ENCODE measurements at regions not wholly inside any gene's neighbourhood (a gene's known extent, or its start where the extent isn't known, plus 50 kb on each side); places are given as distances from the start of the nearest gene placed in this dataset.

DNA sequence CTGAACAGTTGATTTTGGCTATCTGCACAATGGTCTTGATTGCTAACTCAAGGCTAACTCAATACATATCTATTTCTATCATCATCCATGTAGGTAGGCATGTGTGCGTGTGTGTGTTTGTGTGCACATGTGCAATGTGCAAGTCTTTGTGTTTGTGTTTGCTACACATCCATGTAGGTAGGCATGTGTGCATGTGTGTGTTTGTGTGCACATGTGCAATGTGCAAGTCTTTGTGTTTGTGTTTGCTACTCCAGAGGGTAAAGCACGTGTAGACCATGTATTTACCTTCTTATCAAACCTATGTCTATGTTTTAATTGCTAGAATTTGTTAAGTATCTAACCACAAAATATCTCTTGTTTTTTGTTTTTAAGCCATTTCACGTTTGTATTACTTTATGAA is 962.6 kb downstream of the LRFN5 start:
- Histone ChIP-seq H3K4me3 (replicated peaks in 1 of 3; ENCODE audit: insufficient read depth in 1 of 3, low read depth in 2 of 3, low read length in 3 of 3) (no peak overlapping the region), H3K4me1 (ENCODE audit: insufficient read depth, low read length) (no peaks in the 10 kb centered on the region), H4K20me1 (ENCODE audit: insufficient read depth, low read length) (no peaks in the 10 kb centered on the region), H3K9ac (ENCODE audit: insufficient read depth, low read depth, low read length) (no peak overlapping the region), H3K9me3 (ENCODE audit: low read length) (peaks cover 86% of the 10 kb centered on the region), H3K27me3 (ENCODE audit: control insufficient read depth in 1 of 2, insufficient read depth in 2 of 2, low read length in 2 of 2) (no peaks in the 10 kb centered on the region), H3K79me2 (ENCODE audit: insufficient read depth, low read length) (no peaks in the 10 kb centered on the region), H3K36me3 (replicated peaks in 1 of 2; ENCODE audit: control insufficient read depth in 1 of 2, insufficient read depth in 2 of 2, low read length in 2 of 2) (no peaks in the 10 kb centered on the region), H3K27ac (ENCODE audit: extremely low read length, insufficient read depth, low read length) (no peak overlapping the region), H3K4me2 (ENCODE audit: low read depth, low read length) (no peak overlapping the region), H2AFZ (ENCODE audit: low read length) (no peak overlapping the region)
- 4% methylated on average over 3 of the region's 3 CpGs for WGBS (ENCODE audit: low lambda C conversion rate)
- in situ Hi-C loops (cut with HindIII; ENCODE audit: extremely low pct_ligation_motif_present, low pct_unique_long_range_greater_than_20kb) (no loop called here), intact Hi-C loops (cut with micrococcal nuclease; ENCODE audit: unreplicated experiment) (no loop called here)
- CTCF ChIA-PET (ENCODE audit: low intra/inter-chr PET ratio, low total read pairs), result no interaction called here
- POLR2A ChIA-PET, result no interaction called here
- DNase-seq (ENCODE audit: low spot score), result no peak
- FAIRE-seq, result no peak
- BruUV-seq (replicated peaks), result no TSS peak
- TF ChIP-seq, protein P1, sequence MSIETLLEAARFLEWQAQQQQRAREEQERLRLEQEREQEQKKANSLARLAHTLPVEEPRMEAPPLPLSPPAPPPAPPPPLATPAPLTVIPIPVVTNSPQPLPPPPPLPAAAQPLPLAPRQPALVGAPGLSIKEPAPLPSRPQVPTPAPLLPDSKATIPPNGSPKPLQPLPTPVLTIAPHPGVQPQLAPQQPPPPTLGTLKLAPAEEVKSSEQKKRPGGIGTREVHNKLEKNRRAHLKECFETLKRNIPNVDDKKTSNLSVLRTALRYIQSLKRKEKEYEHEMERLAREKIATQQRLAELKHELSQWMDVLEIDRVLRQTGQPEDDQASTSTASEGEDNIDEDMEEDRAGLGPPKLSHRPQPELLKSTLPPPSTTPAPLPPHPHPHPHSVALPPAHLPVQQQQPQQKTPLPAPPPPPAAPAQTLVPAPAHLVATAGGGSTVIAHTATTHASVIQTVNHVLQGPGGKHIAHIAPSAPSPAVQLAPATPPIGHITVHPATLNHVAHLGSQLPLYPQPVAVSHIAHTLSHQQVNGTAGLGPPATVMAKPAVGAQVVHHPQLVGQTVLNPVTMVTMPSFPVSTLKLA (IDR thresholded peaks at IDR 0.05), result peak; percentile 95
- TF ChIP-seq ZSCAN31 (CRISPR knock-in tag; IDR thresholded peaks at IDR 0.05; ENCODE audit: low read depth), result no peak
- ATAC-seq, result no peak

DNA sequence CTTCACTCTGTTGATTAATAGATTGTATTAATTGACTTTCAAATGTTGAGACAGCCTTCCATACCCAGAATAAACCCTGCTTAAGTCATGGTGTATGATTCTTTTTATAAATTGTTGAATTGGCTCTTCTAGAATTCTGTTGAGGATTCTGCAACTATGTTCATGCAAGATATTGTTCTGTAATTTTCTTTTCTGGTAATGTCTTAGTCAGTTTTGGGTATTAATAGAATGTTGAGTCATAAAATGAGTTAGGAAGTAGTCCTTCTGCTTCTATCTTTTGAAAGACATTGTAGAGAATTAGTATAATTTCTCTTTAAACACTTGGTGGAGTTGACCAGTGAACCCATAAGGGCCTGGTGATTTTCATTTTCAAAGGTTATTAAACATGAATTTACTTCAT is 958.9 kb downstream of the LRFN5 start:
- DNase-seq (ENCODE audit: low spot score), result no peak
- CTCF ChIA-PET (ENCODE audit: low intra/inter-chr PET ratio, low total read pairs), result no interaction called here

More for the DNA sequence above, 958.9 kb downstream of the LRFN5 start:
- ATAC-seq, result no peak
- TF ChIP-seq ZNF607 (CRISPR knock-in tag; IDR thresholded peaks at IDR 0.05; ENCODE audit: borderline replicate concordance) (no peak), ZFYVE20 (CRISPR knock-in tag; IDR thresholded peaks at IDR 0.05; ENCODE audit: borderline replicate concordance, low read depth) (no peak)
- TF ChIP-seq, protein P2, sequence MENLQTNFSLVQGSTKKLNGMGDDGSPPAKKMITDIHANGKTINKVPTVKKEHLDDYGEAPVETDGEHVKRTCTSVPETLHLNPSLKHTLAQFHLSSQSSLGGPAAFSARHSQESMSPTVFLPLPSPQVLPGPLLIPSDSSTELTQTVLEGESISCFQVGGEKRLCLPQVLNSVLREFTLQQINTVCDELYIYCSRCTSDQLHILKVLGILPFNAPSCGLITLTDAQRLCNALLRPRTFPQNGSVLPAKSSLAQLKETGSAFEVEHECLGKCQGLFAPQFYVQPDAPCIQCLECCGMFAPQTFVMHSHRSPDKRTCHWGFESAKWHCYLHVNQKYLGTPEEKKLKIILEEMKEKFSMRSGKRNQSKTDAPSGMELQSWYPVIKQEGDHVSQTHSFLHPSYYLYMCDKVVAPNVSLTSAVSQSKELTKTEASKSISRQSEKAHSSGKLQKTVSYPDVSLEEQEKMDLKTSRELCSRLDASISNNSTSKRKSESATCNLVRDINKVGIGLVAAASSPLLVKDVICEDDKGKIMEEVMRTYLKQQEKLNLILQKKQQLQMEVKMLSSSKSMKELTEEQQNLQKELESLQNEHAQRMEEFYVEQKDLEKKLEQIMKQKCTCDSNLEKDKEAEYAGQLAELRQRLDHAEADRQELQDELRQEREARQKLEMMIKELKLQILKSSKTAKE (CRISPR knock-in tag; IDR thresholded peaks at IDR 0.05; ENCODE audit: borderline replicate concordance), result no peak
- no peaks in the 10 kb centered on the region for H3K4me1 ChIP-seq (ENCODE audit: insufficient read depth, low read length)
- H3K27me3 ChIP-seq (ENCODE audit: control insufficient read depth in 1 of 2, insufficient read depth in 2 of 2, low read length in 2 of 2), result no peaks in the 10 kb centered on the region
- FAIRE-seq, result no peak
- H3K27ac ChIP-seq (ENCODE audit: extremely low read length, insufficient read depth, low read length), result no peak overlapping the region
- H3K4me3 ChIP-seq (replicated peaks in 1 of 3; ENCODE audit: insufficient read depth in 1 of 3, low read depth in 2 of 3, low read length in 3 of 3), result no peak overlapping the region
- H3K36me3 ChIP-seq (replicated peaks in 1 of 2; ENCODE audit: control insufficient read depth in 1 of 2, insufficient read depth in 2 of 2, low read length in 2 of 2), result no peaks in the 10 kb centered on the region
- no peak overlapping the region for H3K4me2 ChIP-seq (ENCODE audit: low read depth, low read length)
- BruUV-seq (replicated peaks), result no TSS peak
- no peaks in the 10 kb centered on the region for H4K20me1 ChIP-seq (ENCODE audit: insufficient read depth, low read length)
- in situ Hi-C loops (cut with HindIII; ENCODE audit: extremely low pct_ligation_motif_present, low pct_unique_long_range_greater_than_20kb), result no loop called here
- peaks cover 83% of the 10 kb centered on the region for H3K9me3 ChIP-seq (ENCODE audit: low read length)
- POLR2A ChIA-PET, result no interaction called here
- H2AFZ ChIP-seq (ENCODE audit: low read length), result no peak overlapping the region
- H3K9ac ChIP-seq (ENCODE audit: insufficient read depth, low read depth, low read length), result no peak overlapping the region
- H3K79me2 ChIP-seq (ENCODE audit: insufficient read depth, low read length), result no peaks in the 10 kb centered on the region
- intact Hi-C loops (cut with micrococcal nuclease; ENCODE audit: unreplicated experiment), result no loop called here
